Endodermal cell (in vitro differentiated cells): ENCODE measurements at regions not wholly inside any gene's neighbourhood (a gene's known extent, or its start where the extent isn't known, plus 50 kb on each side); places are given as distances from the start of the nearest gene placed in this dataset.

ENCODE experiments used
- DNase-seq: peaks from one replicate; pipeline ENCODE4 v3.0.0-alpha.2; 2017
- H3K27ac ChIP-seq: 2 replicates; pipeline ENCODE4 v1.5.1; 2013; ENCODE audit warnings: mild to moderate bottlenecking, low read depth, low read length, moderate library complexity
- H3K27me3 ChIP-seq: 2 replicates; pipeline ENCODE4 v1.6.1; 2013; ENCODE audit warnings: mild to moderate bottlenecking, low read length, moderate library complexity; ENCODE audit not compliant: insufficient read depth, control insufficient read depth, poor library complexity, severe bottlenecking
- H3K36me3 ChIP-seq: 2 replicates; pipeline ENCODE4 v1.7.0; 2013; ENCODE audit warnings: mild to moderate bottlenecking, low read length, moderate library complexity; ENCODE audit not compliant: control insufficient read depth, insufficient read depth
- H3K4me1 ChIP-seq: one replicate; pipeline ENCODE4 v1.7.0; 2013; ENCODE audit warnings: low read length; ENCODE audit not compliant: control insufficient read depth, insufficient read depth
- H3K4me3 ChIP-seq: 2 replicates; pipeline ENCODE4 v1.5.1; 2013; ENCODE audit warnings: mild to moderate bottlenecking, low read length, moderate library complexity
- H3K9ac ChIP-seq: 2 replicates; pipeline ENCODE4 v1.6.1; 2013; ENCODE audit warnings: mild to moderate bottlenecking, low read length, moderate library complexity; ENCODE audit not compliant: poor library complexity, severe bottlenecking; ENCODE audit errors: extremely low read depth
- H3K9me3 ChIP-seq: 2 replicates; pipeline ENCODE4 v1.6.1; 2013; ENCODE audit warnings: mild to moderate bottlenecking, low read length, moderate library complexity; ENCODE audit not compliant: control insufficient read depth
- H3K27ac Mint-ChIP-seq: 2 replicates; pipeline ENCODE4 v1.8.0; 2020; ENCODE audit warnings: mixed read lengths
- H3K27me3 Mint-ChIP-seq: 2 replicates; pipeline ENCODE4 v1.8.0; 2021; ENCODE audit warnings: mild to moderate bottlenecking, mixed read lengths; ENCODE audit not compliant: insufficient read depth
- H3K36me3 Mint-ChIP-seq: 2 replicates; pipeline ENCODE4 v1.8.0; 2020; ENCODE audit warnings: low read depth, mixed read lengths
- H3K4me1 Mint-ChIP-seq: 2 replicates; pipeline ENCODE4 v1.8.0; 2020; ENCODE audit warnings: mixed read lengths
- H3K4me3 Mint-ChIP-seq: 2 replicates; pipeline ENCODE4 v1.8.0; 2020; ENCODE audit warnings: mild to moderate bottlenecking, moderate library complexity, mixed read lengths
- H3K9me3 Mint-ChIP-seq: 2 replicates; pipeline ENCODE4 v1.8.0; 2020; ENCODE audit warnings: mild to moderate bottlenecking, mixed read lengths
- CTCF ChIP-seq: fragments of 200-600 bp; sonication (generic); conservative IDR thresholded peaks from 2 replicates; pipeline ENCODE4 v1.5.0; 2021; ENCODE audit warnings: antibody characterized with exemption, mild to moderate bottlenecking
- WGBS, 2 experiments: methylation state at CpG; one replicate each; pipeline versions ENCODE4 v1.1.5 to v1.1.7; 2013; ENCODE audit warnings: missing lambda C conversion rate in 2 of 2, mixed read lengths in 1 of 2; ENCODE audit not compliant: insufficient coverage in 1 of 2, insufficient read length in 1 of 2; 5-methylcytosine and 5-hydroxymethylcytosine counted together

- no peak overlapping the region for H3K4me3 Mint-ChIP-seq
These were observed 819.4 kb downstream of the FAM133A start for GRCh38 chrX:94493405-94493804.

GRCh38 chrX:94511564-94511963, 837.6 kb downstream of the FAM133A start:
- H3K4me1 Mint-ChIP-seq, result peaks cover 13% of the 10 kb centered on the region
- no peaks in the 10 kb centered on the region for H3K27me3 Mint-ChIP-seq
- no peak for DNase-seq
- Histone ChIP-seq H3K9me3 (no peaks in the 10 kb centered on the region), H3K4me1 (no peaks in the 10 kb centered on the region), H3K36me3 (no peaks in the 10 kb centered on the region), H3K9ac (no peak overlapping the region), H3K4me3 (no peak overlapping the region), H3K27ac (no peak overlapping the region), H3K27me3 (no peaks in the 10 kb centered on the region)
- H3K4me3 Mint-ChIP-seq, result no peak overlapping the region
- no peak for TF ChIP-seq CTCF
- 90% methylated on average over 1 of the region's 2 CpGs; no CpG with 5 or more reads in 1 of the 2 experiments for WGBS, 2 experiments
- H3K36me3 Mint-ChIP-seq, result peaks cover 3% of the 10 kb centered on the region
- H3K27ac Mint-ChIP-seq, result no peak overlapping the region
- no peaks in the 10 kb centered on the region for H3K9me3 Mint-ChIP-seq

More at GRCh38 chrX:94493405-94493804, 819.4 kb downstream of the FAM133A start:
- no peak overlapping the region for H3K27ac Mint-ChIP-seq
- Histone ChIP-seq H3K36me3 (no peaks in the 10 kb centered on the region), H3K27ac (no peak overlapping the region), H3K27me3 (no peaks in the 10 kb centered on the region), H3K4me1 (no peaks in the 10 kb centered on the region), H3K4me3 (no peak overlapping the region), H3K9ac (no peak overlapping the region), H3K9me3 (peaks cover 17% of the 10 kb centered on the region)
- DNase-seq, result no peak
- H3K9me3 Mint-ChIP-seq, result peaks cover 31% of the 10 kb centered on the region
- H3K27me3 Mint-ChIP-seq, result peaks cover 20% of the 10 kb centered on the region
- H3K4me1 Mint-ChIP-seq, result peaks cover 31% of the 10 kb centered on the region
- TF ChIP-seq CTCF, result no peak
- peaks cover 19% of the 10 kb centered on the region for H3K36me3 Mint-ChIP-seq
- 80 to 88% methylated on average over 1 to 6 of the region's 6 CpGs for WGBS, 2 experiments

- Mint-ChIP-seq H3K9me3 (peaks cover 17% of the 10 kb centered on the region), H3K27me3 (no peaks in the 10 kb centered on the region), H3K36me3 (peaks cover 16% of the 10 kb centered on the region), H3K4me3 (no peak overlapping the region), H3K4me1 (peaks cover 12% of the 10 kb centered on the region), H3K27ac (peak overlapping the region; percentile 52)
- H3K4me3 ChIP-seq, result no peak overlapping the region
- H3K4me1 ChIP-seq, result no peaks in the 10 kb centered on the region
- no peak overlapping the region for H3K9ac ChIP-seq
- H3K9me3 ChIP-seq, result peaks cover 4% of the 10 kb centered on the region
- WGBS, 2 experiments, result 100% methylated on average over 1 of the region's 1 CpG; no CpG with 5 or more reads in 1 of the 2 experiments
- no peaks in the 10 kb centered on the region for H3K36me3 ChIP-seq
- no peaks in the 10 kb centered on the region for H3K27me3 ChIP-seq
- no peak overlapping the region for H3K27ac ChIP-seq
- no peak for DNase-seq
- TF ChIP-seq CTCF, result no peak
These were observed 841.0 kb downstream of the FAM133A start for GRCh38 chrX:94515009-94515408.
